IMR-90 (cell line): ENCODE measurements at regions not wholly inside any gene's neighbourhood (a gene's known extent, or its start where the extent isn't known, plus 50 kb on each side); places are given as distances from the start of the nearest gene placed in this dataset.

ENCODE experiments used
- ATAC-seq: fragments of 200-7000 bp; cut with Tn5 transposase; 2 replicates; pipeline ENCODE4 v1.9.1; 2020; ENCODE audit warnings: low read depth, mild to moderate bottlenecking, moderate library complexity
- BruUV-seq: library from RNA; stranded (reverse); fragments of 400-500 nt; replicated peaks from 2 replicates; lab custom pipeline; 2021; lab: Mats Ljungman, UMichigan
- CTCF ChIA-PET: fragments of 300-600 bp; formaldehyde crosslinking; extraction: SDS; loops from one replicate; lab custom pipeline; 2021; ENCODE audit warnings: antibody characterized with exemption; lab: Yijun Ruan, JAX
- POLR2A ChIA-PET: fragments of 300-600 bp; sonication (Branson Sonifier 250); formaldehyde crosslinking; loops from one replicate; lab custom pipeline; 2022; ENCODE audit warnings: antibody characterized with exemption; ENCODE audit not compliant: unreplicated experiment; lab: Charles Lee
- DNase-seq: peaks from one replicate; pipeline ENCODE4 v3.0.0; 2013
- H2AFZ ChIP-seq: replicated peaks from 2 replicates; pipeline ENCODE3; 2013; ENCODE audit warnings: low read length, mild to moderate bottlenecking; ENCODE audit not compliant: poor library complexity
- H2AK5ac ChIP-seq: 2 replicates; pipeline ENCODE4 v1.6.1; 2013; ENCODE audit warnings: low read depth, low read length, inconsistent platforms
- H2AK9ac ChIP-seq: replicated peaks from 2 replicates; pipeline ENCODE3; 2013; ENCODE audit warnings: mild to moderate bottlenecking, low read depth, low read length, moderate library complexity; ENCODE audit not compliant: poor library complexity
- H2BK120ac ChIP-seq: 2 replicates; pipeline ENCODE4 v1.6.1; 2013; ENCODE audit warnings: low read depth, low read length, inconsistent platforms
- H2BK15ac ChIP-seq: 3 replicates; pipeline ENCODE4 v1.6.1; 2013; ENCODE audit warnings: low read depth, low read length, inconsistent platforms
- H2BK20ac ChIP-seq: 2 replicates; pipeline ENCODE4 v1.6.1; 2013; ENCODE audit warnings: low read depth, mild to moderate bottlenecking, inconsistent platforms, low read length, moderate library complexity
- H2BK5ac ChIP-seq: 2 replicates; pipeline ENCODE4 v1.6.1; 2013; ENCODE audit warnings: mild to moderate bottlenecking, low read depth, low read length, inconsistent platforms; ENCODE audit not compliant: poor library complexity, severe bottlenecking
- H3K14ac ChIP-seq: replicated peaks from 2 replicates; pipeline ENCODE4 v1.6.1; 2013; ENCODE audit warnings: low read depth, low read length, inconsistent platforms
- H3K18ac ChIP-seq: 2 replicates; pipeline ENCODE4 v1.6.1; 2013; ENCODE audit warnings: low read depth, low read length, control low read depth
- H3K23ac ChIP-seq: 2 replicates; pipeline ENCODE4 v1.6.1; 2013; ENCODE audit warnings: low read depth, low read length, inconsistent platforms
- H3K27ac ChIP-seq: 2 replicates; pipeline ENCODE4 v1.5.1; 2013; ENCODE audit warnings: mild to moderate bottlenecking, control low read depth, low read length; ENCODE audit not compliant: insufficient read depth
- H3K27me3 ChIP-seq: 2 replicates; pipeline ENCODE4 v1.6.1; 2013; ENCODE audit warnings: low read length; ENCODE audit not compliant: control insufficient read depth, insufficient read depth
- H3K36me3 ChIP-seq: 2 replicates; pipeline ENCODE4 v1.6.1; 2013; ENCODE audit warnings: low read length, mixed read lengths; ENCODE audit not compliant: control insufficient read depth, insufficient read depth
- H3K4ac ChIP-seq: 2 replicates; pipeline ENCODE4 v1.6.1; 2013; ENCODE audit warnings: low read depth, low read length, inconsistent platforms
- H3K4me1 ChIP-seq: 2 replicates; pipeline ENCODE4 v1.6.1; 2013; ENCODE audit warnings: low read length, mixed read lengths; ENCODE audit not compliant: control insufficient read depth, insufficient read depth
- H3K4me2 ChIP-seq: 2 replicates; pipeline ENCODE4 v1.6.1; 2013; ENCODE audit warnings: low read depth, mild to moderate bottlenecking, control low read depth, low read length, moderate library complexity
- H3K4me3 ChIP-seq: 2 replicates; pipeline ENCODE4 v1.5.1; 2013; ENCODE audit warnings: low read depth, mild to moderate bottlenecking, control low read depth, low read length, moderate library complexity; ENCODE audit not compliant: insufficient read depth
- H3K56ac ChIP-seq: 2 replicates; pipeline ENCODE4 v1.6.1; 2013; ENCODE audit warnings: low read length, inconsistent platforms; ENCODE audit not compliant: insufficient read depth; ENCODE audit errors: extremely low read depth
- H3K79me1 ChIP-seq, 2 experiments: 2 replicates each; pipeline ENCODE4 v1.6.1; 2013; ENCODE audit warnings: low read length in 2 of 2, inconsistent platforms in 1 of 2, low read depth in 1 of 2
- H3K9ac ChIP-seq: 2 replicates; pipeline ENCODE4 v1.6.1; 2013; ENCODE audit warnings: low read depth, low read length, control low read depth
- H3K9me1 ChIP-seq: 2 replicates; pipeline ENCODE4 v1.6.1; 2013; ENCODE audit warnings: low read length, inconsistent platforms; ENCODE audit not compliant: insufficient read depth
- H3K9me3 ChIP-seq: 2 replicates; pipeline ENCODE4 v1.6.1; 2013; ENCODE audit warnings: low read length; ENCODE audit not compliant: control insufficient read depth, insufficient read depth
- H4K20me1 ChIP-seq: 2 replicates; pipeline ENCODE4 v1.6.1; 2013; ENCODE audit warnings: low read length, inconsistent platforms; ENCODE audit not compliant: insufficient read depth
- H4K5ac ChIP-seq: 2 replicates; pipeline ENCODE4 v1.6.1; 2013; ENCODE audit warnings: mild to moderate bottlenecking, low read depth, low read length, control low read depth
- H4K8ac ChIP-seq, 2 experiments: 2 replicates each; pipeline ENCODE4 v1.6.1; 2013; ENCODE audit warnings: low read depth in 2 of 2, low read length in 2 of 2, control low read depth in 1 of 2, inconsistent platforms in 1 of 2
- H4K91ac ChIP-seq: 2 replicates; pipeline ENCODE4 v1.6.1; 2013; ENCODE audit warnings: low read depth, low read length, inconsistent platforms; ENCODE audit not compliant: insufficient read depth
- CEBPB ChIP-seq: IDR thresholded peaks from 2 replicates; pipeline ENCODE4 v1.6.1; 2012; ENCODE audit warnings: low read depth, low read length, improper control_type of control experiment
- RFX5 ChIP-seq: IDR thresholded peaks from 2 replicates; pipeline ENCODE4 v1.8.0; 2012; ENCODE audit warnings: low read depth, mild to moderate bottlenecking, low read length, moderate library complexity
- WGBS, 2 experiments: methylation state at CpG; one replicate each; pipeline versions ENCODE4 v1.1.5 to v1.1.7; 2013; ENCODE audit warnings: missing lambda C conversion rate in 2 of 2; ENCODE audit not compliant: insufficient read length in 1 of 2; ENCODE audit errors: extremely low coverage in 2 of 2; 5-methylcytosine and 5-hydroxymethylcytosine counted together
- dilution Hi-C: fragments of 300-500 bp; cut with HindIII; formaldehyde crosslinking; loops from one replicate; pipeline ENCODE4 v1.14.3; 2018; ENCODE audit warnings: low sequenced_read_pairs; ENCODE audit not compliant: unreplicated experiment
- in situ Hi-C: fragments of 300-500 bp; cut with MboI; formaldehyde crosslinking; loops from 3 replicates; pipeline ENCODE4 v1.14.3; 2019; ENCODE audit warnings: low sequenced_read_pairs, inconsistent platforms, mixed read lengths
- intact Hi-C: fragments of 100-400 bp; cut with micrococcal nuclease; formaldehyde crosslinking; loops from 2 replicates; pipeline ENCODE4 v1.10.0; 2022
- TF ChIP-seq, protein P1 (sequence below): fragments of 150-350 bp; IDR thresholded peaks from 2 replicates; pipeline ENCODE4 v1.6.1; 2017; ENCODE audit warnings: mild to moderate bottlenecking, antibody characterized with exemption, low read length, low read depth

DNA sequence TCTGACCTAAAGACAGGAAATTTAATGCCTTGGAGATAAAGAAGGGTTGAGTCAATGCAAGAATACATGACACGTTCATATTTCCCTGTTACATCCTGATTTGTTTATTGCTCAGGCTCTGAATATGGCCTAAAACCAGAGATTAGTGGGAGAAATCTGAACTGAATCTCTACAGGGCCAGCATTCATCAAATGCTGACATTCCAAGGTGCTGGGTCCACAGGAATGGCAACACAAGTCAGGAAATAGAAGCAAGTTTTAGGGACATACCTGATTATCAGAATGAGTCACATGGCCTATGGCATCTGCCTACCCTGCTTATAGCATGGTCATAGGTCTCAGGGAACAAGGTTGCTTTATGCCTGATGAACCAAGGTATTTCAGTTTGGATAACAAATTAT is 117.4 kb upstream of the CES5A start:
- H3K9me1 ChIP-seq: no peaks in the 10 kb centered on the region
- intact Hi-C loops (no loop called here), dilution Hi-C loops (no loop called here), in situ Hi-C loops (no loop called here)
- ChIA-PET CTCF (no interaction called here), POLR2A (no interaction called here)
- H4K91ac ChIP-seq: no peak overlapping the region
- H2BK120ac ChIP-seq: no peak overlapping the region
- no peak overlapping the region for H3K23ac ChIP-seq
- DNase-seq: no peak
- WGBS, 2 experiments: no CpG with 5 or more reads among the region's 1 CpG
- H3K36me3 ChIP-seq: no peaks in the 10 kb centered on the region
- H3K27me3 ChIP-seq: no peaks in the 10 kb centered on the region
- no peaks in the 10 kb centered on the region for H4K20me1 ChIP-seq
- no peak overlapping the region for H2AK9ac ChIP-seq
- no peak overlapping the region for H2BK5ac ChIP-seq
- H3K4ac ChIP-seq: no peak overlapping the region
- BruUV-seq: no TSS peak
- H3K18ac ChIP-seq: no peak overlapping the region
- H4K8ac ChIP-seq: no peak overlapping the region
- TF ChIP-seq RFX5: no peak
- TF ChIP-seq CEBPB: no peak
- TF ChIP-seq, protein P1, sequence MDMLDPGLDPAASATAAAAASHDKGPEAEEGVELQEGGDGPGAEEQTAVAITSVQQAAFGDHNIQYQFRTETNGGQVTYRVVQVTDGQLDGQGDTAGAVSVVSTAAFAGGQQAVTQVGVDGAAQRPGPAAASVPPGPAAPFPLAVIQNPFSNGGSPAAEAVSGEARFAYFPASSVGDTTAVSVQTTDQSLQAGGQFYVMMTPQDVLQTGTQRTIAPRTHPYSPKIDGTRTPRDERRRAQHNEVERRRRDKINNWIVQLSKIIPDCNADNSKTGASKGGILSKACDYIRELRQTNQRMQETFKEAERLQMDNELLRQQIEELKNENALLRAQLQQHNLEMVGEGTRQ: no peak
- H3K79me1 ChIP-seq: no peaks in the 10 kb centered on the region
- no peak overlapping the region for H3K9ac ChIP-seq
- H3K56ac ChIP-seq: no peak overlapping the region
- no peak overlapping the region for H3K4me2 ChIP-seq
- no peaks in the 10 kb centered on the region for H3K9me3 ChIP-seq
- no peak overlapping the region for H2AFZ ChIP-seq
- H3K4me3 ChIP-seq: no peak overlapping the region
- H4K5ac ChIP-seq: no peak overlapping the region
- H3K4me1 ChIP-seq: no peaks in the 10 kb centered on the region
- H2BK20ac ChIP-seq: no peak overlapping the region
- H2BK15ac ChIP-seq: no peak overlapping the region
- H2AK5ac ChIP-seq: no peak overlapping the region
- no peak overlapping the region for H3K27ac ChIP-seq
- no peak for ATAC-seq
- no peak overlapping the region for H3K14ac ChIP-seq
